ENCODE measurements at regions not wholly inside any gene's neighbourhood (a gene's known extent, or its start where the extent isn't known, plus 50 kb on each side); places are given as distances from the start of the nearest gene placed in this dataset.
"Not testable (repeated sequence)": the region's sequence is repeated elsewhere in the genome, so short reads cannot be mapped to it uniquely, and the experiment has no call there.

DNA sequence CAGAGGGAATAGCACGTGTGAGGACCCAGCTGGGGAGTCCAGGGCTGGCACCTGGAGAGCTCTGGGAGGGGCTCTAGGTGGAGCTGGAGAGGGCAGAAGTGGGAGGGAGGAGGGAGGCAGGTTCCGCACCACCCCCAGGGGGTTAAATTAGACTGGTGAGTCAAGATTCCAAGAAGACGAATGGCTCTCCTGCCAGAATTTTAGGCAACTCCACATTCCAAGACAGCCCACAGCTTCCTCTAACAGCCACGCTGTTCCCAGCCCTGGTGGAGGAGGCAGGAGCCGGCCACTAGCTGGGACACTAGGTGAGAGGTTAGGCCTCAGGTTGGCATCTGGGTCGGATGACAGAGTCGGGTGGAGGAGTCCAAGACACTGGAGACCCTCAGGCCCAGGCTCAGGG lies 60.2 kb downstream of the TFAP2C start:
- no peak for DNase-seq

DNA sequence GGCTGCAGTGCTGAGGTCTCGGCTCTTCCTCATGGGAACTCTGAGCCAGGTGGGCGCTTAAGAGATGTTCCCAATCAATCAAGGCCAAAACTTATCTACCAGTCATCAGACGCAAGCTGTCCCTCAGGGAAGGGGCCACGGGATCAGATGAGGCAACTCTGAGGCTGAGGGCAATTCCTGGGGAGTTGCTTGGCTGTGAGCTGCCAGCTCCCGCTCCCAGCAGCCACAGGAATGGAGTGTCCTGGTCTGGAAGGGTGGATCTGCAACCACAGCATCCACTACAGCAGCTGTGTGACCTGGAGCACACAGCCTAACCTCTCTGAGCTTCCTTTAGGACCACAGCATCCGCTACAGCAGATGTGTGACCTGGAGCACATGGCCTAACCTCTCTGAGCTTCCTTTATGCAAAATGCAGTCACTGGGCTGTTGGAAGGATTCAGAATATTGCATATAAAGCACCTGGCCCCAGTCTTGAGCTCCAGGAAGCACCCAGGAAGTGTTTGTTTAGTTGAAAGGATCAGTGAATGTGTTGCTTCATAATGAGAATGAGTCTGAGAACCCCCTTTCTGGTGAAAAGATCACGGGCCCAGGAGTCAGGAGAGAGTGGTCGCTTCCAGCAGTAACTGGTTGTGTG lies 60.9 kb downstream of the TFAP2C start:
- DNase-seq, result no peak

DNA sequence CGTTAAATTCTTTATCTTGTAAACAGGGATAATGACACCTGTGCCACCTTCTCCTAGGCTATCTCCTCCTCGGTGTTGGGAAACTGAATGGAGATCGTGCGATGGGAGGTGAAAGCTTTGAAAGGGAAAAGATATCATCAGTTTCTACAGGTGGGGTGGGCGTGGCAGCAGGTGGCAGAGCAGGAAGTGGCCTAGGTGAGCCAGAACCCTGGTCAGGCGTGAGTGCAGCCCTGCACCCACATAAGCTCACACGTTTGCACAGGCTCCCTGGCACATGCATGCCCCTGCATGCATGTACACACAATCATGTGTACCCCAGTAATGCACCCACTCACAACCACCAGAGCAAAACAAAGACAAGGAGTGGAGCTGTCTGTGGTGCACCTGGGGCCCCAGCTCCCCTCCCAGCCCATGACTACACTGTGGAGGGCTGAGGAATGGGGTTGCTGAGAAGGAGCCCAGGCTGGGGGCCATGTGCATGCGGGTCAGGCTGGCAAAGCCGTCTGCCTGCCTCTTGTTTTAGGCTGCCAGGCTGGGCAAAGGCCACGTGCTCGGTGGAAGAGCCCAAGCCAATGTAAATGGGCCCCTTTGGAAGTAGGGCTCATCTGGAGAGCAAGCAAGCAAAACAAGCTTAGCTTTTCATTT lies 61.5 kb downstream of the TFAP2C start:
- no peak for DNase-seq

DNA sequence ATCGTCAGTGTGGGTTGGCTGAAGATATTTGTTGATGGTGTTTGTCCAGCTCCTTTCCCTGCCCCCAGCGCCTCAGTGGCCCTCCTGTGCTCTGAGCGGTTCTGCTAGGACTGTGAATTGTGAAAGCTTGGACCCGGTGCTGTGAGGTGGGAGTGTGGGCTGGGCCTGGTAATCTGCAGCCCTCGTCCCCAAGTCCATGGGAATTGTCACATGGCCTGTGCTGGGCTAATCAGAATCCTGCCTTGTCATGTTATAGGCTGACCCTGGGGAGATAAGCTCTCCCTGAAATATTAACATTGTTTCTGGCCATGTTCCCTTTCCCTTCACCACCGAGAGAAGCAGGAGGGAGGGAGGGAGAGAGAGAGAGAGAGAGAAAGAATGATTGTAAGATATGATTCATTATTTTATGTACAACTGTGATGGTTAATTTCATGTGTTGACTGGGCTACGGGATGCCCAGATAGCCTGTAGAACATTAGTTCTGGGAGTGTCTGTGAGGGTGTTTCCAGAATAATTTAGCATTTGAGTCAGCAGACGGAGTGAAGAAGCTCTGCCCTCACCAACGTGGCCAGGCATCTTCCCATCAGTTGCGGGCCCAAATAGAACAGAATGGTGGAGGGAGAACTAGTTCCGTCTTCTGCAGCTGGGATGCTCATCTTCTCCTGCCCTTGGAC lies 62.4 kb downstream of the TFAP2C start:
- no peak for DNase-seq

DNA sequence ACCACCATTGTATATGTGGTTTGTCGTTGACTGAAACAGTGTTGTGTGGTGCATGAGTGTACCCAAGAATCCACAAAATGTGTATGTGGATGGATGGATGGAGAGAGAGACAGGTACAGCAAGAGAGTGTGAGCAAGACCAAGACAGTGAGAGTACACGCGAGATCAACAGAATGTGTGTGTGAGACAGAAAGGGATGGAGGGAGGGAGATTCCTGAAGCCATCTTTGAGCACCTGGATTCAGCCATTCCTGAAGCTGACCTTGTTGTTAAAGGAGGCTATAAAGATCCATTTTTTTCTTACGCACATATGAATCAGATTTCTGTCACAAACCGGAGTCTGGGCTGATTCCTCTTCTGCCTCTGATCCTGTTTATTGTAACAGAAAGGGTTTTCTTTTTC lies 64.1 kb downstream of the TFAP2C start:
- no peak for DNase-seq

DNA sequence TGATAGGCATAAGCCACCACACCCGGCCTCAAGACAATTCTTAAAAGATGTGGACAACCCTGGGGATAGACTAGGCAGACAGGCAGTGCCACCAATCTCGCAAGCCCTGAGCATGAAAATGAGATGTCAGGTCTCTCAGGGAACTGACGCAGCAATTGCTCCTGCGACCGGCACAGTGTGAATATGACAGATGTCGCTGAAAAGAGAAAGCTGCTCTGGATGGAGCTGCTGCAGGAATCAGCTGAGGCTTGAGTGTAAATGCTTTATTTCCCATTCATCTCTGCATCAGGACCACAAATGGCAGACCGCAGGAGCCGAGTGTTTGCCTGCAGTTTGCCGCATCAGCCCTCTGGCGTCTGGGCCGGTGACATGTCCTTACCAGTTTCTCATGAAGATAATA lies 68.4 kb downstream of the TFAP2C start:
- no peak for DNase-seq

DNA sequence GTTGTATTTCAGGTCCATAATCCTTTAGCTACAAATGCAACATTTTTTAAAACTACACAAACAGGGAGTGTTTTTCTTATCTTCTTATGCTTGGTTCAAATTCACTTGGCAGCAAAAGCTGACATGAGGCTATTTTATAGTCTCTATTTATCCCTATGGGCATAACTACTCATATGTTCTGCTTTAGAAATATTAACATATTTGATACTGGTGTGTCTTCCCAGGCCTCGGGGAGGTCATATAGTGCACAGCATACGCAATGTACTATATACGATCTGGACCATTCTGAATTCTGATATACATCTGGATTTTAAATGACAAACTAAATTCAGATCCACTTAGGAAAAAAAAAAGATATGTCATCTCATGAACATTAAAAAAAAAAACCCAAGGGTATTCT lies 69.2 kb downstream of the TFAP2C start:
- DNase-seq, result no peak

DNA sequence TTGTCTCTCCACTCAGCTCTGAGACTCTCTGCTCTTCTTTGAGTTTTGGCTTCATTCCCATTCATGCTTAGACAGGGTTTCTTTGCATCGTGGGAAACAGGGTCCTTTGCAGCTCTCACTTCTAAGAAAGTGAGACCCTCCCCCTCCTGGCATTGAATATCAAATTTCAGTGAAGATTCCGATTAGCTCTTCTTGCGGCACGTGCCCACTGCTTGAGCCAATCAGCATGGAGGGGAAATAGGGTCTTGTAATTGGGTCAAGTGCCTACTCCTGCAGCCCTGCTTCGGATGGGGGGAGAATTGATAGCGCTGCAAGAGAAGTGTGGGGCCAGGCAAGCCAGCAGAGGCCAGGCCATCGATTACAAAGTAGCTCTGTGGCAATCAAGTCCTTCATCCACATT lies 69.6 kb downstream of the TFAP2C start:
- DNase-seq, result no peak

DNA sequence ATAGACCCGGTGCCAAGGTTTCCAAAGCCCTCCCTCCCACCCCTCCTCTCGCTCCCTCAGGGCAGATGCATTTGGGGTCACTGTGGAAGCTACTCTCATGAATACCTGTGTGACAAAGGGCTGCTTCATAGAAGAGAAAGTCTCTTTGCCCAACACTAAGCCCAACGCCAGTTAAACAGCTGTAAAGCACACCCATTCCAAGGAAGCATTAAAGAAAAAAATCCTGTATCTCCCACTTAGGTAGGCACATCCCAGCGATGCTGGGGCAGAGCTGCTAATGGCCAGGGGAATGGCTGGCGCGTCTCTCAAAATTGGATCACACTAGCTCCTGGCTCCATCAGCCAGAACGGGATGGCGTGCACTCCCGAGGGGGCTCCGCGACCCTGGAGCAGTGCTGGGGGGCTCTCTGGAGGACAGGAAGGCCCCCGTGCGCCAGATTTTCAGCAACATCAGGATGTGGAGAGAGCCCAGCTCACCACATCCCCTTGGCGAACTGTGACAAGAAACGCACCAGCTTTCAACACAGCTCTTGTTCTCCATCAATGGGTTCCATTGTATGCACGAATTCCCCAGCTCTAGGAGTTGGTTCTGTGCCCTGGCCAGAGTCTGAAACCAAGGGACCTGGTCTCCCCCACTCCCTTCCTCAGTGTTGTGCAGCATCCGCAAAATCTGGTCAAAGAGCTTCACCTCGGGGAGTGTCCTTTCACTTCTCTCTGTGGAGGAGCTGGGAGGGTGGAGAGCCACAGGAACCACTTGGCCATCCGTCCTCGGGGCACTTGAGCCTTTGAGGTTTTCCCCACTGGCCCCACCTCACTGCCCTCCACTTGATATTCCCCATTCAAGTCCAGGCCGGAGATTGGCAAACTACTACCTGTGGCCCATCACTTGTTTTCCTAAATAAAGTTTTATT lies 74.1 kb downstream of the TFAP2C start:
- no peak for DNase-seq

DNA sequence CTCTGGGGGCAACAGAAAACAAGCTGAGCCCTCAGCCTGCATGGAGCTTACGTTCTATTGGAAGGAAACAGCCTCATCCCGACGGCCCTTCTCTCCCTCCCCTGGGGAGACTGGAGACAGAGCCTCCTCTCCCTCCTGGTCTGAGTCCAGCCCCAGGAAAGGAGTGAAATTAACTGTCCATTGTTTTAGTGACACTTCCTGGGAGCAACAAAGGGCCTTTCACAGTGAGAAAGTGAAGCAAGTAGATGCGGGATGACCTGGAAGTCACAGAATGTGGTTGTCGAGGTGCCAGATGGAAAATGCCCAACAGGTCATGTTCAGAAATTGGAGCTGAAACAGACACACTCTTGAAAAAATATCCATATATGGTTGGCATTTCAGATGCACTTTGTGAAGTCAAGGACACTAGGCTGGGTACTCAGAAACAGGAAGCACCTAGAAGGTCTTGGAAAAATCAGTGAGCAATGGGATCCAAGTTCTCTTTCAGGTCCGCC lies 77.8 kb downstream of the TFAP2C start:
- DNase-seq, result no peak

DNA sequence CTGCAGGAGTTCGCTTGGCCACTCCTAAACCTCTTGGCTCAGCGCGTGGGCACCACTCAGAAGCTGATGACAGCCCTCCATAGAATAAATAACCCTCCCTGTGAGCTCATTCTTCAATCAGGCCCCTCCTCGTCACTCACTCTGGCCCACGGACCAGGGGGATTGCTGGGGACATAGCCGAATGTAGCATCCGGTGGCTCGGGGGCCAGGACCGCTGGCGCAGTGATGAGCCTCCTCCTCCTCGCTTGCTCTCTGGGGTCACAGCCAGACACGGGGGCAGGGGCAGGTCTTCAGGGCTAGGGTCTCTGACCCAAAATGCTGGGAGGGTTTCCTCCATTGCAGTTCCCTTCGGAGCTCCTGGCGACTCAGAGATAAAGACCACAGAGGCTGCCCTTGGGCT lies 79.9 kb downstream of the TFAP2C start:
- no peak for DNase-seq

DNA sequence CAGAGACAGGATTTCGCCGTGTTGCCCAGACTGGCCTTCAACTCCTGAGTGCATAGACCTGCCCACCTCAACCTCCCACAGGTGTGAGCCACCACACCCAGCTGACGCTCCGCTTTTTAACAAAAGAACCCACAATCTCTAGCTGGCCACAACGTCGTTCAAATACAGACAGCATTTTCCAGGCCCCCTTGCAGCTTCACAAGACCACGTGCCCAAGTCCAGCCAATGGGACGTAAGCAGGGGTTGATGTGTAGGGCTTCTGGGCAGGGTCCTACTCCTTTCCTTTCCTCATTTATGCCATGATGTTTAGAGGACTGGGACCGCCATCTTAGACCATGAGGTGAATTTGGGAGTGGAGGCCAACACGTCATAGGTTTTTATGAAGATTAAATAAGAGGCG lies 81.0 kb downstream of the TFAP2C start:
- no peak for DNase-seq

DNA sequence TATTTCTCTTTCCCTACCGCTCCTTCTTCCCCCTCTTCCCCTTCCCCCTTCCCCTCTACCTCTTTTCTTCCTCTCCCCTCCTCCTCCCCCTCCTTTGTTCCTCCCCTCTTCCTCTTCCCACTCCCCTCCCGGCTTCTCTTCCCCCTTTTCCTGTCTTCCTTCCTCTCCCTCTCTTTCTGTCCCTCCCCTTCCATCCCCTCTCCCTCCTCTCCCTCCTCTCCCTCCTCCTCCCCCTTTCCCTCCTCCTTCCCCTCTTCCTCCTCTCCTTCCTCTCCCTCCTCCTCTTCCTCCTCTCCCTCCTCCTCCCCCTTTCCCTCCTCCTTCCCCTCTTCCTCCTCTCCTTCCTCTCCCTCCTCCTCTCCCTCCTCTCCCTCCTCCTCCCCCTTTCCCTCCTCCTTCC lies 81.5 kb downstream of the TFAP2C start:
- DNase-seq, result not testable (repeated sequence)

DNA sequence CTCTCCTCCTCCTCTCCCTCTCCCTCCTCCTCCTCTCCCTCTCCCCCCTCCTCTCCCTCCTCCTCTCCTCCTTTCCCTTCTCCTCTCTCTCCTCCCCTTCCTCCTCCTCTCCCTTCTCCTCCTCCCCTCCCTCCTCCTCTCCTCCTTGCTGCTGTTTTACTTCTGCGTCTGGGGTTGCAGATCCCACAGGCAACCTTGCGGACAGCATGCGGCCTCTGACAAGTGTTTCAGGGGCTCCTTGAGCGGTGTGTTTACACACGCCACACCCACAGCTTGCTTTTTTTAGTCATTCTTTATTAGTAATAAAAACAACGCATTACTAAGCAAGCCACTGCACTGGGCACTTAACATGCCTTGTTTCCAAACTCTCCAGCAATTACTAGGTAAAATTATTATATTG lies 81.9 kb downstream of the TFAP2C start:
- no peak for DNase-seq

DNA sequence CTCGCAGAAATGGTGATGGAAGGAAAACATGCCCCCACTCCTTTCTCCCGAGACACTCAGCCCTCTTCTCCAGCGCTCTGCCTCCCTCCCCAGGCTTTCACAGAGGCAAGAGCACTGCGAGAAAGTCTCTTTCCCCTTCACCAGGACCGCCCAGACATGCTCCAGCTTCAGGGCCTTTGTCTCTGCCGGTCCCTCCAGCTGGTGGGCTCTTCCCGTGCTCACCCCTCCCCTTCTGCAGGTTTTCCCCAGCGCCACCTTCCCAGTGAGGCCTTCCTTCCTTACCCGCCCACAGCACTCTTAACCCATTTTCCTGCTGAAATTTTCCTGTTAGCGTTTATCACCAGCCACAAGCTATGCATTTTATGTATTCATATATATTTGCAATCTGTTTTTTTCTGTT lies 86.2 kb downstream of the TFAP2C start:
- DNase-seq, result no peak

DNA sequence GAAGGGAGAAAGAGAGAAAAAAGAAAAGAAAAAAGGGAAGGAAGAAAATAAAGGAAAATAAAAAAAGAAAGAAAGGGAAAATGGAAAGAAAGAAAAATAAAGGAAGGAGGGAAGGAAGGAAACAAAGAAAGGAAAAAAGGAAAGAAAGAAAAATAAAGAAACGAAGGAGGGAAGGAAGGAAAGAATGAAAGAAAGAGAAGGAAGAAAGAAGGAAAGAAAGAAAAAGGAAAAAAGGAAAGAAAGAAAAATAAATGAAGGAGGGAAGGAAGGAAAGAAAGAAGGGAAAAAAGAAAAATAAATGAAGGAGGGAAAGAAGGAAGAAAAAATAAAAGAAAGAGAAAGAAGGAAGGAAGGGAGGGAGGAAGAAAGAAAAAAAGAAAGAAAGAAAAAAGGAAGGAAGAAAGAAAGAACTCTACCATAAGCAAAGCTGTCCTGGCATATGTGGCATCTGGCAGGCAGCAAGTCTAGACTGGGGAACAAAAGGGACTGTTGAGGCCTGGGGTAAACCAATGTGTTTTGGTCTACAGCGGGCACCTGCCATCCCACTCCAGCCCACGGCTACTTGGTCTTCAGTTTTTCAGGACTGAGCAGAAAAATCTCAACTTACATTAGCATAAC lies 86.9 kb downstream of the TFAP2C start:
- no peak for DNase-seq

DNA sequence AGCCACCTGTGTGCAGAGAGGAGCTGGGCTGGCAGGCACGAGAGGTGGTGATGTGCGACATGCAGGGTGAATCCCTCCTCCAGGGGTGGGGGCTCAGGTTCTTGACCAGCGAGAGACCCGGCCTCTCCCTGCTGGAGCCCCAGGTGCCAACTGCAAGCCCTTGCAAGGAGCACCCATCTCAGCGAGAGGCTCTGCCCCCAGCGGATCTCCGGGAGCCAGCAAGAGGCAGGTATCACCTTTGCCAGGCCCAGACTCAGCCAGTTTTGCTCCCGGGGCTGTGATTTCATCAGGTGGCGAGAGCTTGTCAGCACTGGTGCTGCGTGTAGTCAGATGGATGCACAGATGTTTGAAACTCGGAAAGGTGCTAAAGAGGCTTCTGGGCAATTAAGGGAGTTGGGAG lies 87.7 kb downstream of the TFAP2C start:
- no peak for DNase-seq

DNA sequence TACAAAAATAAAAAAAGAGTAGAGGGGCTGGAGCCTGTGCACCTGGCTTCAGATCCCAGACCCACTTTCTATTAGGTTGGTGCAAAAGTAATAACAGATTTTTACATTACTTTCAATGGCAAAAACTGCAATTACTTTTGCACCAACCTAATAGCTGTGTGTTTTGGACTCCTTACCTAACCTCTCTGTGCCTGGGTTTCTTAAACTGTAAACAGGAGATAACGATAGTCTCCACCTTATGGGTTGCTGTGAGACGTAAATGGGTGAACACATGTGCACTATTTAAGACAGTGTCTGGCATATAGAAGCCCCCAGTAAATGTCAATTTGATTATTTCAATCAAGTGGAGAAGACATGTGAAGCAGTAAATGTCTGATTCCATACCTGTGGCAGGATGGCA lies 89.7 kb downstream of the TFAP2C start:
- no peak for DNase-seq

DNA sequence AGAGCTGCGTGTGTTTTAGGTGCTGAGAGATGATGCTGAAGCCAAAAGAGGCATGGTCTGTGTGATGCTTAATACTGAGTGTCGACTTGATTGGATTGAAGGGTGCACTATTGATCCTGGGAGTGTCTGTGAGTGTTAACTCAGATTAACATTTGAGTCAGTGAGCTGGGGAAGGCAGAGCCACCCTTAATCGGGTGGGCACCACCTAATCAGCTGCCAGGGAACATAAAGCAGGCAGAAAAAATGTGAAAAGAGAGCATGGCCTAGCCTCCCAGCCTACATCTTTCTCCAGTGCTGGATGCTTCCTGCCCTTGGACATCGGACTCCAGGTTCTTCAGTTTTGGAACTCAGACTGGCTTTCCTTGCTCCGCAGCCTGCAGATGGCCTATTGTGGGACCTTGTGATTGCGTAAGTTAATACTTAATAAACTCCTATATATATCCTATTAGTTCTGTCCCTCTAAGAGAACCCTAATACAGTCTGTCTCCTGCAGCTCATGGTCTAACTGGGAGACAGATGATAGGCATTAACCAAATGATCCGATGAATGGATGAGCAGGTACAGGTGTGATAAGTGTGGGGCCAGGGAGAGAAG lies 91.6 kb downstream of the TFAP2C start:
- no peak for DNase-seq

DNA sequence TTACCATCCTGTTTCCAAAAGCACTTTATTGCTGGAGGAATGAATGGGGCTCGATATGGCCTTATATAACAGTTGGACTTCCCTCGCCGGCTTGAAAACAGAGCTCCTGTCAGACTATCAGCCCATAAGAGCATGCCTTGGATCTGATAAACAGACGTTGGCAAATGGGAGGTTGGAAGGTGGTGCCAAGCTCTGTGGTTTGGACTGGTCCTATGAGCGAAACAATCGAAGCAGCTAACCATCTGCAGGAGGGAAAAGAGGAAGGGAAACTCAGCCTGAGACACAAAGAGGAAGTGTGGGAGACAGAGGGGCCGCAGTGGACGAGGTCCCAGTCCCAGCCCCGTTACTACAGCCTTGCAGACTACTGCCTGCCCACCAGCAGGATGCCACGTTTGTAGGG lies 92.9 kb downstream of the TFAP2C start:
- peak; percentile 1 to 12 for DNase-seq

DNA sequence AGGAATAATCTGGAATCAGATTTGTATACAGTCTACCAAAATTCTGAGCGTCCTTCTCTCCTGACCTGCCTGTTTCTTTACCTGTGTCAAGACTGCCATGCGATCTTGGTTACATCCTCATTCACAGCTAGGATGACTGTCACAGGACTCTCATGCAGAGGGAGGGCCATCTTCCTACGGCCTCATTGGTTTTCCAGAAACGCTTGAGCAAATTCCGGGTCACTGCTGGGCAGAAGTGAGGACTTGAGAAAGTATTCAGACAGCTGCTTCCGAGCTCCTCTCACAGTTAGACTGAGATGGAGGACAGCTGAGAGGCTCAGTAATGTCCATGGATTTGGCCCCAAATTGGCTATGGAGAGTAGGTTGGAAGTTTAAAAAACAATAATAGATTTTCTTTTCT lies 94.2 kb downstream of the TFAP2C start:
- DNase-seq, result no peak

DNA sequence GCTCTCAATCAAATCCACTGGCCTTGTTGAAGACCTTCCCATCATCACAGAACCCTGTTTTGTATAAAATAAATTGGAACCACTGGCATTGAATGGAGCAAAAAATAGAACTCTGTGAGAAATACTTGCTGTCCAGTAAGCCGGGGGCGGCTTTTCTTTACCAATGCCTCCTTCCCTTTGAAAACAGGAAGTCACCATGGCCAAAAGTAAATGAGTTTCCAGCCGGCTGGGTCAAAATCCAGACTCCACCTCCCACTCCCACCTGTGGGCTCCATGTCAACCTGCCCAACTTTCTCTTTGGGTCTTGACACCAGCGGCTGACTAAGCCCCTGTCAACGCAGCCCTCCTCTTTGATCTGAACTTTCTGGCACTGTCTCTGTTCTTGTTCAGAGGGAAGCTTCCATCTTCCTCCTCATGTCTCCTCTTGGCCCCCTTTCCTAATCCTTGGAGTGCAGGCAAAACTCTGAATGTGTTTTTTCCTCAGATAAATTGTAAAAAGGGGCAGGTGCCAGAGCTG lies 95.2 kb downstream of the TFAP2C start:
- DNase-seq, result no peak
